GM23338 (cell line): ENCODE measurements at regions not wholly inside any gene's neighbourhood (a gene's known extent, or its start where the extent isn't known, plus 50 kb on each side); places are given as distances from the start of the nearest gene placed in this dataset.

Source experiments
- ATAC-seq: fragments of 200-7000 bp; cut with Tn5 transposase; 3 replicates; pipeline ENCODE4 v1.9.1; 2020
- DNase-seq: peaks from one replicate; pipeline ENCODE4 v3.0.0-alpha.2; 2015; ENCODE audit warnings: low spot score
- H2AFZ ChIP-seq: fragments of 200-600 bp; sonication (generic); 2 replicates; pipeline ENCODE4 v1.8.0; 2016; ENCODE audit warnings: antibody characterized with exemption, mild to moderate bottlenecking, moderate library complexity
- H3F3A ChIP-seq: fragments of 200-600 bp; sonication (generic); replicated peaks from 2 replicates; pipeline ENCODE4 v1.8.0; 2017; ENCODE audit warnings: antibody characterized with exemption, mixed run types, low read depth
- H3K27ac ChIP-seq: fragments of 200-600 bp; sonication (generic); 2 replicates; pipeline ENCODE4 v1.6.1; 2016; ENCODE audit warnings: low read depth
- H3K27me3 ChIP-seq: fragments of 200-600 bp; sonication (generic); 2 replicates; pipeline ENCODE4 v1.8.0; 2016; ENCODE audit warnings: mild to moderate bottlenecking, mixed run types, moderate library complexity; ENCODE audit not compliant: insufficient read depth
- H3K36me3 ChIP-seq: fragments of 200-600 bp; sonication (generic); 2 replicates; pipeline ENCODE4 v1.8.0; 2016; ENCODE audit warnings: mild to moderate bottlenecking; ENCODE audit not compliant: insufficient read depth
- H3K4me1 ChIP-seq: fragments of 200-600 bp; sonication (generic); 2 replicates; pipeline ENCODE4 v1.8.0; 2016; ENCODE audit warnings: mild to moderate bottlenecking, moderate library complexity; ENCODE audit not compliant: insufficient read depth
- H3K4me2 ChIP-seq: fragments of 200-600 bp; sonication (generic); 2 replicates; pipeline ENCODE4 v1.7.1; 2017; ENCODE audit warnings: mixed run types
- H3K4me3 ChIP-seq: fragments of 200-600 bp; sonication (generic); 2 replicates; pipeline ENCODE4 v1.6.1; 2016; ENCODE audit warnings: mixed run types
- H3K79me2 ChIP-seq: fragments of 200-600 bp; sonication (generic); replicated peaks from 2 replicates; pipeline ENCODE4 v1.8.0; 2017; ENCODE audit warnings: mild to moderate bottlenecking; ENCODE audit not compliant: insufficient read depth
- H3K9me2 ChIP-seq: fragments of 200-600 bp; sonication (generic); 2 replicates; pipeline ENCODE4 v1.8.0; 2017; ENCODE audit not compliant: insufficient read depth
- H4K20me1 ChIP-seq: fragments of 200-600 bp; sonication (generic); replicated peaks from 2 replicates; pipeline ENCODE4 v1.8.0; 2017; ENCODE audit warnings: mild to moderate bottlenecking; ENCODE audit not compliant: insufficient read depth
- H3K27ac Mint-ChIP-seq: 2 replicates; pipeline ENCODE4 v1.8.0; 2020; ENCODE audit warnings: inconsistent platforms, mild to moderate bottlenecking, moderate library complexity, mixed read lengths
- H3K27me3 Mint-ChIP-seq: 3 replicates; pipeline ENCODE4 v1.8.0; 2022; ENCODE audit warnings: low read depth, mild to moderate bottlenecking, moderate library complexity, mixed read lengths, inconsistent platforms; ENCODE audit not compliant: insufficient read depth, poor library complexity
- H3K36me3 Mint-ChIP-seq: 3 replicates; pipeline ENCODE4 v1.8.0; 2021; ENCODE audit warnings: low read depth, mild to moderate bottlenecking, inconsistent platforms, moderate library complexity, mixed read lengths
- H3K4me1 Mint-ChIP-seq: 3 replicates; pipeline ENCODE4 v1.8.0; 2020; ENCODE audit warnings: mild to moderate bottlenecking, inconsistent platforms, mixed read lengths
- H3K4me3 Mint-ChIP-seq: 3 replicates; pipeline ENCODE4 v1.8.0; 2021; ENCODE audit warnings: moderate library complexity, mild to moderate bottlenecking, inconsistent platforms, mixed read lengths
- H3K9me3 Mint-ChIP-seq: 3 replicates; pipeline ENCODE4 v1.8.0; 2020; ENCODE audit warnings: moderate library complexity, mild to moderate bottlenecking, inconsistent platforms, mixed read lengths
- EZH2 ChIP-seq: fragments of 200-600 bp; sonication (generic); IDR thresholded peaks from one replicate; pipeline ENCODE4 v1.8.0; 2017; ENCODE audit warnings: antibody characterized with exemption, mild to moderate bottlenecking, low read depth; ENCODE audit not compliant: unreplicated experiment
- EZH2phosphoT487 ChIP-seq: fragments of 200-600 bp; sonication (generic); IDR thresholded peaks from one replicate; pipeline ENCODE4 v1.8.1; 2018; ENCODE audit warnings: antibody characterized with exemption; ENCODE audit not compliant: unreplicated experiment
- JUNB ChIP-seq: IDR thresholded peaks from one replicate; pipeline ENCODE4 v1.6.1; 2016; ENCODE audit warnings: antibody characterized with exemption; ENCODE audit not compliant: unreplicated experiment
- ZNF114 ChIP-seq: fragments of 250-450 bp; sonication (Bioruptor Pico); IDR thresholded peaks from 2 replicates; pipeline ENCODE4 v1.5.0; 2020; ENCODE audit warnings: mild to moderate bottlenecking, moderate library complexity
- ZNF462 ChIP-seq: fragments of 250-450 bp; sonication (Bioruptor Pico); IDR thresholded peaks from 2 replicates; pipeline ENCODE4 v1.5.0; 2020; ENCODE audit warnings: mild to moderate bottlenecking, moderate library complexity
- TF ChIP-seq, protein P1 (sequence below): IDR thresholded peaks from one replicate; pipeline ENCODE4 v1.6.1; 2018; ENCODE audit warnings: antibody characterized with exemption; ENCODE audit not compliant: unreplicated experiment

DNA sequence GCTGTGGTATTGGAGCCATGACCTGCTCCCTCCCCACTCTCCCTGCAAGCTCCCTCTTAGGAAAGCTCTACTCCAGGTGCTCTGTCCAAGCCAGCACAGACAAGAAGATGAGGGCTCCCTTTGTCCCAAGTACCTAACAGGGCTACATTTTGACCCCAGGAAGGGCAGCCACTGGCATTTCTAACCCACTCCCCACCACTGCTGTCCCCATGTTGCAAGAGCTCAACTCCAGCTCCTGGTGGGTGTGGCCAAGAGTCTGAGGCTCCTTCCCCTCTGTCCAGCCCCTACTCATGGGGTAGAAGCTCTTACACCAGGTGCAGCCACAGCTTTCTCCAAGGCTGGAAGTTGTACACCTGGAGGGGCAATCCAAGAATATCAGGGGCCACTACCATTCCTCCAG, 127.0 kb upstream of the NPAS2 start (continued):
- TF ChIP-seq, protein P1, sequence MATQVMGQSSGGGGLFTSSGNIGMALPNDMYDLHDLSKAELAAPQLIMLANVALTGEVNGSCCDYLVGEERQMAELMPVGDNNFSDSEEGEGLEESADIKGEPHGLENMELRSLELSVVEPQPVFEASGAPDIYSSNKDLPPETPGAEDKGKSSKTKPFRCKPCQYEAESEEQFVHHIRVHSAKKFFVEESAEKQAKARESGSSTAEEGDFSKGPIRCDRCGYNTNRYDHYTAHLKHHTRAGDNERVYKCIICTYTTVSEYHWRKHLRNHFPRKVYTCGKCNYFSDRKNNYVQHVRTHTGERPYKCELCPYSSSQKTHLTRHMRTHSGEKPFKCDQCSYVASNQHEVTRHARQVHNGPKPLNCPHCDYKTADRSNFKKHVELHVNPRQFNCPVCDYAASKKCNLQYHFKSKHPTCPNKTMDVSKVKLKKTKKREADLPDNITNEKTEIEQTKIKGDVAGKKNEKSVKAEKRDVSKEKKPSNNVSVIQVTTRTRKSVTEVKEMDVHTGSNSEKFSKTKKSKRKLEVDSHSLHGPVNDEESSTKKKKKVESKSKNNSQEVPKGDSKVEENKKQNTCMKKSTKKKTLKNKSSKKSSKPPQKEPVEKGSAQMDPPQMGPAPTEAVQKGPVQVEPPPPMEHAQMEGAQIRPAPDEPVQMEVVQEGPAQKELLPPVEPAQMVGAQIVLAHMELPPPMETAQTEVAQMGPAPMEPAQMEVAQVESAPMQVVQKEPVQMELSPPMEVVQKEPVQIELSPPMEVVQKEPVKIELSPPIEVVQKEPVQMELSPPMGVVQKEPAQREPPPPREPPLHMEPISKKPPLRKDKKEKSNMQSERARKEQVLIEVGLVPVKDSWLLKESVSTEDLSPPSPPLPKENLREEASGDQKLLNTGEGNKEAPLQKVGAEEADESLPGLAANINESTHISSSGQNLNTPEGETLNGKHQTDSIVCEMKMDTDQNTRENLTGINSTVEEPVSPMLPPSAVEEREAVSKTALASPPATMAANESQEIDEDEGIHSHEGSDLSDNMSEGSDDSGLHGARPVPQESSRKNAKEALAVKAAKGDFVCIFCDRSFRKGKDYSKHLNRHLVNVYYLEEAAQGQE, result no peak
- TF ChIP-seq ZNF114 (CRISPR knock-in tag) (no peak), JUNB (no peak), EZH2phosphoT487 (no peak), EZH2 (no peak)

DNA sequence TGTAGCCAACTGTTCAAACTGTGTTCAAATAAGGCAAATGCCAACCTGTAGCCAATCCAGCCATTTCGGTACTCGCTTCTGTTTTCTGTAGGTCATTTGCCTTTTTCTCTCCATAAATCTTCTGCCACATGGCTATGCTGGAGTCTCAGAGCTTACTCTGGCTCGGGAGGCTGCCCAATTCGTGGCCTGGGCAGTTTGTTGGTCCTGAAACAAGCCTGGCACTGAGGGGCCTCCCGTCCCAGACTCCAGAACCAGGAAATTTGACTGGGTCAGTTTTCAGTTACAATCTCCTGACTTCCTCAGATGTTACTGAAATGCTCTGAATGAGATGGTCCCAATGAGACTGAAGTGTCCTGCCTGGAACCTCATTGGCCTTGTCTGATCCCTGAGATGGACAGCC, 120.8 kb upstream of the NPAS2 start:
- Mint-ChIP-seq H3K4me1 (peaks cover 14% of the 10 kb centered on the region), H3K9me3 (peaks cover 17% of the 10 kb centered on the region), H3K36me3 (peaks cover 2% of the 10 kb centered on the region; the same call in 2 of the 3 replicates), H3K27me3 (peaks cover 5% of the 10 kb centered on the region), H3K4me3 (no peak overlapping the region), H3K27ac (no peak overlapping the region)
- no peaks in the 10 kb centered on the region for H3K4me1 ChIP-seq
- no peaks in the 10 kb centered on the region for H3K79me2 ChIP-seq
- no peaks in the 10 kb centered on the region for H3K36me3 ChIP-seq
- no peak overlapping the region for H2AFZ ChIP-seq
- H3K27me3 ChIP-seq, result no peaks in the 10 kb centered on the region
- DNase-seq, result no peak
- H3K27ac ChIP-seq, result no peak overlapping the region
- ATAC-seq, result no peak
- no peaks in the 10 kb centered on the region for H4K20me1 ChIP-seq
- no peak for TF ChIP-seq ZNF462 (CRISPR knock-in tag)
- H3K4me2 ChIP-seq, result no peak overlapping the region
- no peaks in the 10 kb centered on the region for H3F3A ChIP-seq
- H3K9me2 ChIP-seq, result peaks cover 8% of the 10 kb centered on the region; the same call in 1 of the 2 replicates
- H3K4me3 ChIP-seq, result no peak overlapping the region
